RCC 7860 (cell line): ENCODE measurements at regions not wholly inside any gene's neighbourhood (a gene's known extent, or its start where the extent isn't known, plus 50 kb on each side); places are given as distances from the start of the nearest gene placed in this dataset.
"Not testable (repeated sequence)": the region's sequence is repeated elsewhere in the genome, so short reads cannot be mapped to it uniquely, and the experiment has no call there.

Source experiments
- DNase-seq: peaks from one replicate; pipeline ENCODE4 v3.0.0-alpha.2; 2015; ENCODE audit warnings: low spot score
- FAIRE-seq: peaks from 2 replicates; lab custom pipeline; 2012; peaks lifted over from hg19 to GRCh38; lab: Jason Lieb, UNC

DNA sequence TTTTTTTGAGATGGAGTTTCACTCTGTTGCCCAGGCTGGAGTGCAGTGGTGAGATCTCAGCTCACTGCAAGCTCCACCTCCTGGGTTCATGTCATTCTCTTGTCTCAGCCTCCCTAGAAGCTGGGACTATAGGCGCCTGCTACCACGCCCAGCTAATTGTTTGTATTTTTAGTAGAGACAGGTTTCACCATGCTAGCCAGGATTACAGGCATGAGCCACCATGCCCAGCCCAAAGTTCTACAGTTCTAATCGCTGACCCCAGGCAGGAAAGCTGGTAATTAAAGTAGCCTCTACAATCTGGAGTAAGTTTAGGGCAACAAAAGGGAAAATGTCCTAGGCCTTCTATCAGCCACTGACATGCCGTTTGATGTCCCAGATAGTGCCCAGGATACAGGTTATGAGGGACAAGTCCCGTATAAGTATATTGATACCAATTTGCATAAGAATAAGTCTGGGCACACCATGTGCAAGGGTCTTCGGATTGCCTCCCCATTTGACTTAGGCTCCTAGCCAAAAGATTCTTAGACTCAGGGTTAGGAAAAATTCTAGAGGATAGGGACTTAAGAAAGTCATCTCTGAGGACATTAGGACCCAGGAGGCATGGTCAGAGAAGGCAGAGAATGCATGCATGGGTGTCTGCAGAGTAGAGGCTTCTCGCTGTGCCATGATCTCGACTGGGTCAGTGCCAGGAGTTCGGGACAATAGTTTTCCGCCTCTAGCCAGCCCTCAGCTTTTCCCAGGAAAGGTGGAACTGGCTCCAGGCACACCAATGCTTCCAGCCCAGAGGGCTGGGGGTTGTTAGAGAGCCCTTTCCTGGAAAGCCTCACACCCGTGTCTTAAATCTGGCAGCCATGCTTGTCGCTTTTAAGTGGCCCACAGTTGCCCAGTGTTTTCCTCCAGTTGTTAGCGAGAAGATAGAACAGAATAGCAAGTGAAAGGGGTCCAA, 1111.1 kb downstream of the TAF11L14 start:
- FAIRE-seq, result peak; percentile 81
- peak; percentile 52 for DNase-seq

- peak; percentile 98 for DNase-seq
- FAIRE-seq, result peak; percentile 95
These were observed 1111.8 kb downstream of the TAF11L14 start for GRCh38 chr5:18745988-18746615.

DNA sequence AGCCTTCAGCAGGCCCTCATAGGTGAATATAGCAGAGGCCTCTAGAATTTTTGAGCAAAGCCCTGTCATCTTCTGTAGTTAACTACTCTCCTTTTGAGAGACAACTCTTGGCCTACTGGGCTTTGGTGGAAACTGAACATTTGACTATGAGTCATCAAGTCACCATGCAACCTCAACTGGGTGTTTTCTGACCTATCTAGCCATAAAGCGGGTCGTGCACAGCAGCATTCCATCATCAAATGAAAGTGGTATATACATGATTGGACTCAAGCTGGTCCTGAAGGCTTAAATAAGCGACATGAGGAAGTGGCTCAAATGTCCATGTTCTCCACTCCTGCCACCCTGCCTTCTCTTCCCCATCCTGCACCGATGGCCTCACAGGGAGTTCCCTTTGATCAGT, 1115.5 kb downstream of the TAF11L14 start:
- FAIRE-seq (no peak), DNase-seq (no peak)

GRCh38 chr5:18752317-18752716, 1118.1 kb downstream of the TAF11L14 start:
- DNase-seq (no peak), FAIRE-seq (no peak)

DNA sequence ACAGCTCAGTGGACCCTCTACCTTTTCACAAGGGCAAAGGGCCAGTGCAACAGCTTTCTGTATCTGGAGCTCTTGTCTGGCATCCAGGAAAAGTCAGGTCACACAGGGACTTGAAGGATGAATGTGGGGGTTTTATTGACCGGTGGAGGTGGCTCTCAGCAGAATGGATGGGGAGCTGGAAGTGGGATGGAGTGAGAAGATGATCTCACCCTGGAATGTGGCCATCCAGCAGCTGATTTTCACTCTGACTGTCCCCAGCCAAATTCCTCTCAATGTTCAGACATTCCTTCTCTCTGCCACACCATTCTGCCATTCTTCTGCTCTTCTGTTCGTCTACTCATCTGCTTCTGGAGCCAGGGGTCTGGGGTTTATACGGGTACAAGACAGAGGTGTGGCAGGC, 1119.9 kb downstream of the TAF11L14 start:
- FAIRE-seq (no peak), DNase-seq (no peak)

DNA sequence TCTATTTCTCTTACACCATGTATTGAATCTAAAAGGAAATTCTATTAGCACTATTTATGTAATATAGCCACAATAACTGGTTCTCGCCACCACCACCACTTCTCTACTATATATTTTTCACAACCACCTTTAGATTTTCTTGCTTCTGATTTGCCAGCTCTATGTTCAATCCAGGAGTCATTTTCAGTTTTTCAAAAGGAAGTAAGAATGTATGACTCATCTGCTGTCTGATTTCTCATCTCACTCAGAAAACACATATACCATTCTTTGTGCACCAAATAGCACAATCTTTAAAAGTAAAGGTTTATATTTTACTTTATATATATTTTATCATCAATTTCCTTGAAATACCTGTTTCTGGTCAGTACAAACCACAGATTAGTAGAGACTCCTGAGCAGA, 1127.5 kb downstream of the TAF11L14 start:
- FAIRE-seq, result no peak
- peak; percentile 52 for DNase-seq

DNA sequence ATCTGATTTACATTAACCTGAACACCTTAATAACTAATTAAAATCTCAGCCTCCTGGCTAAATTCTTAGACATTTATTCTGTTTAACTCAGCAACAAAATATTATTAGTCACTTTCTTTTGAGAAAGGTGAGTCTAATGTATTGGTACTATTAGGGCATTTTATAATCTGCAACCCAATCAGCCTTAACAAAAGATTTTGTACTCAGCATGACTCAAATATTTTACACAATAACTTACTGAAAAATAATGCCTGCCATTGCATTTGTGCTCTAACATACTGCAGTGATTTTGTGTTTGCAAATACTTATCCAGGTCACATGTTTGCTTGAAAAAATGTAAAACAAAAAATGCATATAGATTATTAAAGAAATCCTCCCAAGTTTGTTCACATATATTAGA, 1129.9 kb downstream of the TAF11L14 start:
- peak; percentile 36 for FAIRE-seq
- no peak for DNase-seq

- FAIRE-seq (no peak), DNase-seq (no peak)
These were observed 1131.0 kb downstream of the TAF11L14 start for GRCh38 chr5:18765304-18765703.

GRCh38 chr5:18771097-18771610, 1136.9 kb downstream of the TAF11L14 start:
- FAIRE-seq (peak; percentile 46), DNase-seq (no peak)

DNA sequence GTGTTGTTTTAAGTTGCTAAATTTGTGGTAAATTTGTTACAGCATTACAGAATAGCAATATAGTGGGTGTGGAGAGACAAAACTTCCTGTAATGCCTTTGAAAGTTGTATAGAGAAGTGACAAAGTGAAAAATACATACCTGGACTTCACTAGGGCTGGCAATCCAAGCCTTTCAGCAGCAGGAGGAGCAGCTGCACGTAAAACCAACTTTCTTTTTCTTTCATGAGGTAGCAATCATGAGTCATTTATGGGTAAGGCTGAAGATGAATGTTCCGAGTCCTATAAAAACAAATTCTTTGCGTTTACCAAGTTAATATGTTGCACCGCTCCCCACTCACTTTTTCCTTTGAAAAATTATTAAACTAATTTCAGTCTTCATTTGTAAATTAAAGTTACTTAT, 1138.2 kb downstream of the TAF11L14 start:
- FAIRE-seq (peak; percentile 84), DNase-seq (peak; percentile 63)

DNA sequence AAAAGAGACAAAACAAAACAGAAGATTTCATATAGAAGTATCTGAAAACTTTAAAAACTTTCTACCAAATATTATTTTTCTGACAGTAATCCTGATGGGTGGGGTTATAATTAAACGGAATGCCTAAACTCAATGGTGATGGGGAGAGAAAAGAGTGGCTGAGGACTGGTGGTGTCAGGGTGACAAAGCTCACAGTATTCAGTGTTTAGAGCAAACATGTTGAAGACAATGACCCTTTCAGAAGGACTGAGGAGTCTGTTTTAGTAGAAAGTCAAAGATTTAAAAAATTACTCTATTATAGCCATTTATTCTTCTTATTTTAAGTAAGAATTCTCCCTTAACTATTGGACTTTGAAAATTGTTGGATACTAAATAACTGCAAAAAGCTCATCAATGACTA, 1144.0 kb downstream of the TAF11L14 start:
- FAIRE-seq, result no peak

DNA sequence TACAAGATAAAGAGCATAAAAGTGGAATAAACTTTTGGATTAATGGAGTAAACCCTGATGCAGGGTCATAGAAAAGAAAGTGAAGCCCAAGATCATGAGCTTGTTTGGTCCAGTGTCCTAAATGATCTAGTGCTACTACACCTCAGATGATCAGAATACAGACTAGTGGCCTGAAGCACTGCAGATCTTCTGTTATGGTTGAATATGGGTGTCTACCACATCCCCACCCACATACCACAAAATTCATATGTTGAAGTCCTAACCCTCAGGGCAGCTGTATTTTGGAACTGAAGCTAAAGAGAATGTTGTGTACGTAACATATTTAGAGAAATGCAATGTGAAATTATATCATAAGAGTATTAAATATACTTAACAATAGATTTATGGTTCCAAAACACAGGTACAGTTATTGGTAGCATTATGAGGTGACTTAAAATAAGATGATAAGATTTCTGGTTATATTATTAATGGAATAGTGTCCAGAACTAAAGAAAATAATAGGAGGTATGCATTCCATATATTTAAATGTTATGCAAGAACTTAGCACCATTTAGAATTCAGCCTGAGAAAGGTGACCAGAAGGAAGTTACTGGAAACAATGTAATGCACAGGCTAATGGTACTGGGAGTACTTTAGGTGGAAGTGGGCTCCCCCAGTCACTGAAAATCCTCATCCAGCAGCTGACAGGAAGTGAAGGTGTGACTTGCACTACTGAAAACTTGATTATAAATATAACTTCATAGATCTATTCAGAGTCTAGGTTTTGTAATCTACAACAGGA, 1155.1 kb downstream of the TAF11L14 start:
- FAIRE-seq (no peak), DNase-seq (no peak)

More for the DNA sequence above, 1144.0 kb downstream of the TAF11L14 start:
- no peak for DNase-seq

DNA sequence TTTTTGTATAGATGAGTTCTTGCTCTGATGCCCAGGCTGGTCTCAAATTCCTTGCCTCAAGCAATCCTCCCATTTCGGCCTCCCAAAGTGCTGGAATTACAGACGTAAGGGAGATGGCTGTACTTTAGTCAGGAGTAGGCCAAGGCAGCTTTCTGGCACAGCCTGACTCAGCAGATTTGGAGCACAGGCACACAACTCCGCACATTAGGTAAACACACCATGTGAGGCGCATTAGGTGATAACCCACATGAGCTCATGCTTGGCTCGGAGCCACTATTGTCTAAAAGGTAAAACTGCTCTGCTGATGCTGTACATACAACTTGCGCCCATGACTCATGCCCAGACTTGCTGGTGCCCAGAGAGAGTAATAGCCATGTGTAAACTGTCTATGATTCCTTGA, 1157.9 kb downstream of the TAF11L14 start:
- FAIRE-seq (no peak), DNase-seq (peak; percentile 97)

GRCh38 chr5:18797222-18797621, 1163.0 kb downstream of the TAF11L14 start:
- FAIRE-seq, result no peak

GRCh38 chr5:18798058-18798457, 1163.8 kb downstream of the TAF11L14 start:
- DNase-seq (no peak), FAIRE-seq (no peak)

More at GRCh38 chr5:18797222-18797621, 1163.0 kb downstream of the TAF11L14 start:
- no peak for DNase-seq

DNA sequence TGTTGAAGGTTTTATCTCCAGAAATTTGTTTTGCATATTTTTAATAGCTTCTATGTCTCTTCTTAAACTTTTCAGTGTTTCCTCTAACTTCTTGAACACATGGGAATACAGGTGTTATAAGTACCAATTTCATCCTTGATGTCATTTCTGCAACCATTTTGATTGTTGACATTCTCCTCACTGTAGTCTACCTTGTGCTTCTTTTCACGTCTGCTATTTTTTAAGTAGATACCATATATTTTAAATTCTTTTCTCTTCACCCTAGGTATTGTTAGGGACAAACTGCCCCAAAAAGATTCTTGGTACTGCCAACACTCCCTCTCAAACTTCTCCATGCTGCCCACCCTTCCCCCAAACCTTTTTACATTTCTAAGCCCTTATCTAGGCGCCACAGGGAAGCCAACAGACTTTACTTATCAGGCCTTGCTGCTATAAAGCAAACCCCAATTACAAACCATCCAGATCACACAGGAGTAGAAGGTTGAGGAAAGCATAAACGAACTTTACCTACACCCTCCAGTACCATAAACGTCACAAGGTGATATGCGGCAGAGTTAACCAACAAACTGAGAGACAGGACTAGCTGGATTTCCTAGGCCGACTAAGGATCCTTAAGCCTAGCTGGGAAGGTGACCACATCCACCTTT, 1165.3 kb downstream of the TAF11L14 start:
- no peak for FAIRE-seq
- DNase-seq, result no peak

DNA sequence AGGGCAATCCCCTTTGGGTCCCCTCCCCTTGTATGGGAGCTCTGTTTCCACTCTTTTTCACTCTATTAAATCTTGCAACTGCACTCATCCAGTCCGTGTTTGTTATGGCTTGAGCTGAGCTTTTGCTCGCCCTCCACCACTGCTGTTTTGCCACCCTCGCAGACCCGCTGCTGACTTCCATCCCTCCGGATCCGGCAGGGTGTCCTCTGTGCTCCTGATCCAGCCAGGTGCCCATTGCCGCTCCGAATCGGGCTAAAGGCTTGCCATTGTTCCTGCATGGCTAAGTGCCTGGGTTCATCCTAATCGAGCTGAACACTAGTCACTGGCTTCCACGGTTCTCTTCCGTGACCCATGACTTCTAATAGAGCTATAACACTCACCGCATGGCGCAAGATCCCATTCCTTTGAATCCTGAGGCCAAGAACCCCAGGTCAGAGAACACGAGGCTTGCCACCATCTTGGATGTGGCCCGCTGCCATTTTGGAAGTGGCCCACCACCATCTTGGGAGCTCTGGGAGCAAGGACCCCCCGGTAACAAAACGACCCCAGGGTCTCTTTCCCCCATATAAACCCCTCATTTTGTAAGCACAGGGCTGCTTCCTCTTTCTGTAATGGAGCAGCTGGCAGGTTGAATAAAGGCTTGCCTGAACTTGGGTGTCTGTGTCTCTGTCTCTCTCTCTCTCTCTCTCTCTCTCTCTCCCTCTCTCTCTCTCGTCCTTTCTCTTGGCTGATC, 1166.2 kb downstream of the TAF11L14 start:
- DNase-seq (no peak), FAIRE-seq (no peak)

DNA sequence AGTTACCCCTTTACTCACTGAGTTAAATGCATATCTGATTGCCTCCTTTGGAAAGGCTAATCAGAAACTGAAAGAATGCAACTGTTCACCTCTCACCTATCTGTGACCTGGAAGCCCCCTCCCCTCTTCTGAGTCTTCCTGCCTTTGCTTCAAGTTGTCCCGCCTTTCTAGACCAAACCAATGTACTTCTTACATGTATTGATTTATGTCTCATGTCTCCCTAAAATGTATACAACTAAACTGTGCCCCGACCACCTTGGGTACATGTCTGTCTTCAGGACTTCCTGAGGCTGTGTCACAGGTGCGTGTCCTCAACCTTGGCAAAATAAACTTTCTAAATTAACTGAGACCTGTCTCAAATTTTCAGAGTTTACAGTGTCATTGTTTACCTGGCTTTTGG, 1167.2 kb downstream of the TAF11L14 start:
- DNase-seq, FAIRE-seq: not testable (repeated sequence)

GRCh38 chr5:18802336-18802735, 1168.1 kb downstream of the TAF11L14 start:
- FAIRE-seq (no peak), DNase-seq (no peak)

DNA sequence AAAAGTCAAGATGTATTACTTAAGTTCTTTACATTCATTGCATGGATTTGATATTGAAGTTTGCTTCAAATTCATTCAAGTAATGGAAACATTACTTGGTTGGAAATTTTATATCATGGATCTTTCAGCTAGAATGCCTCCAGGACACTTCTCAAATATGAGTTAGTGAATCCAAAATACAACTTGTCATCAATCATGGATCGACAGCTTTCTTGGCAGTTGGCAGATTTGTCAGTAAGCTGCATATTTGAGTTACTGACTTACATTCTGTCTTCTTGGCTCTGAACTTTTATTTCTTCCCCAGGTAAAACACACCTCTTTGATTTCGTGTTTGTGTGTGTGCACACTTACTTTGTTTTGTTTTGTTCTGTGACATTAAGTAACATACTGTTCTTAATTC, 1171.1 kb downstream of the TAF11L14 start:
- no peak for FAIRE-seq

More for the DNA sequence above, 1171.1 kb downstream of the TAF11L14 start:
- no peak for DNase-seq
